ENCODE measurements at regions not wholly inside any gene's neighbourhood (a gene's known extent, or its start where the extent isn't known, plus 50 kb on each side); places are given as distances from the start of the nearest gene placed in this dataset.

DNA sequence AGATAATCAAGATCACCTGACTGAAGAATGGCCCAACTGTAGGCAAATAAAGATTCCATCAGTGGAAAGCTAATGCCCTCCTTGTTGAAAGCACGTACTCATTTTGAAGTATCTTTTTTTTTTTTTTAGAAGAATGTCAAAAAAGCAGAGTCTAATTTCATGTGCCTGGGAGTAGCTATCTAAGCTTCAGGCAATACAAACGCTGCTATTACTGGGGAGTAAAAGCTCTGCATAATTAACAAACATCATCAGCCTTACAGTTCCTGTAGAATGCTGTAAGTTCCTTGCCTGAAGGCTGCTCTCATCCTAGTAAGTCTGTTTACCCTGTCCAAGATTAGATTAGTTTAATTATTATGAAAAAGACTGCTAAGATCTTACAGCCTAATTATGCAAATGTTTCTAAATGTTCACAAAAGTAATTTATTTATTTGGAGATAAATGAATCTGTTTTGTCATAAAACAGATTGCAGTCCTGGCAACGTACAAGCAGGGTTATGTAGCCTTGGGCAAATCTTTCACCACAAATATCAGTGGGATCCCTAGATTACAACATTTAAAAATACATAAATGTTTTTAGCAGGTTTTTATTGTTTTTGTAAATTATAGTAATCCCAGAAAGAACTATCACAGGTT is 451.3 kb upstream of the AGTR1 start:
- TF ChIP-seq, protein P1, sequence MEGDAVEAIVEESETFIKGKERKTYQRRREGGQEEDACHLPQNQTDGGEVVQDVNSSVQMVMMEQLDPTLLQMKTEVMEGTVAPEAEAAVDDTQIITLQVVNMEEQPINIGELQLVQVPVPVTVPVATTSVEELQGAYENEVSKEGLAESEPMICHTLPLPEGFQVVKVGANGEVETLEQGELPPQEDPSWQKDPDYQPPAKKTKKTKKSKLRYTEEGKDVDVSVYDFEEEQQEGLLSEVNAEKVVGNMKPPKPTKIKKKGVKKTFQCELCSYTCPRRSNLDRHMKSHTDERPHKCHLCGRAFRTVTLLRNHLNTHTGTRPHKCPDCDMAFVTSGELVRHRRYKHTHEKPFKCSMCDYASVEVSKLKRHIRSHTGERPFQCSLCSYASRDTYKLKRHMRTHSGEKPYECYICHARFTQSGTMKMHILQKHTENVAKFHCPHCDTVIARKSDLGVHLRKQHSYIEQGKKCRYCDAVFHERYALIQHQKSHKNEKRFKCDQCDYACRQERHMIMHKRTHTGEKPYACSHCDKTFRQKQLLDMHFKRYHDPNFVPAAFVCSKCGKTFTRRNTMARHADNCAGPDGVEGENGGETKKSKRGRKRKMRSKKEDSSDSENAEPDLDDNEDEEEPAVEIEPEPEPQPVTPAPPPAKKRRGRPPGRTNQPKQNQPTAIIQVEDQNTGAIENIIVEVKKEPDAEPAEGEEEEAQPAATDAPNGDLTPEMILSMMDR (IDR thresholded peaks at IDR 0.05), result no peak
- H3K36me3 ChIP-seq (ENCODE audit: control insufficient read depth, insufficient read depth, low read length), result no peaks in the 10 kb centered on the region
- H3K27me3 ChIP-seq (ENCODE audit: control insufficient read depth, insufficient read depth, low read length), result no peaks in the 10 kb centered on the region

DNA sequence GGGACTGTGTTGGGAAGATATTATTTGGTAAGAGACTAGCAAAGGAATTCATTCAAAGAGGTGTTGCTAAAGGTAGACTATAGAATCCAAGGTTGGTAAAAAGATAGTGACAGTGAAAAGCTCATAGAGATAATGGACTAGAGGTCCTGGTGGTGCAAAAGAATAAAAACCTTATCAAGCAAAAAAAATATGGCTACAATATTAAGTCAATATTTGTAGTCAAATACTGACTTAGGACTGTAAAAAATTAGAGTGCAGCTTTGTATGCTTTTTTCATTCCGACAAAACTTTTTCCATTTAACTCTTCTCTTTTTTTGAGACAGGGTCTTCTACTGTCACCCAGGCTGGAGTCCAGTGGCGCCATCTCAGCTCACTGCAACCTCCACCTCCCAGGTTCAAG is 444.0 kb upstream of the AGTR1 start:
- no peaks in the 10 kb centered on the region for H3K36me3 ChIP-seq (ENCODE audit: control insufficient read depth, insufficient read depth, low read length)
- H3K27ac ChIP-seq, result no peak overlapping the region

More for the DNA sequence above, 451.3 kb upstream of the AGTR1 start:
- Histone ChIP-seq H3K4me3 (ENCODE audit: low read depth, low read length) (no peak overlapping the region), H3K27ac (no peak overlapping the region), H3K9ac (no peak overlapping the region), H3K4me1 (no peaks in the 10 kb centered on the region), H3K79me2 (no peaks in the 10 kb centered on the region), H3K4me2 (ENCODE audit: low read length) (no peak overlapping the region), H2AFZ (no peak overlapping the region), H3K9me3 (ENCODE audit: control insufficient read depth, low read length) (no peaks in the 10 kb centered on the region)

DNA sequence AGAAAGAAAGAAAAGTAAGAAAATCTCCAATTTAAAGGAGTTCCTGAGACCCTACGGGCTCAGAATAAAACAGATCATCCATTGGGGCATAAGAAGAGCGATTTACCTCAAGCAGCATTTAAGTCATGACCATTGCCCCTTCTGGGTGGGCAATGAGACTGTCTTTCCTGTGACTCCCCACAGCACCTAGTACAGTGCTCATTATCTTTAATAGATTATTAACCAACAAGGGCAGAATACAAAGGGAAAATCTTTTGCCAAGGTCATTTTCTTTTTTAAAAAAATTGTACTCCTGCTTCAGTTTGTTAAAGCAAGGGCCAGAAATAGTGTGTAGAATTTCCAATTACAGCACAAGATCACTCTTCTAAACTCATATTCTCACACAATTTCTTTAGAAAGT is 443.3 kb upstream of the AGTR1 start:
- Histone ChIP-seq H2AFZ (no peak overlapping the region), H3K4me3 (ENCODE audit: low read depth, low read length) (no peak overlapping the region), H3K4me1 (no peaks in the 10 kb centered on the region), H3K27me3 (ENCODE audit: control insufficient read depth, insufficient read depth, low read length) (no peaks in the 10 kb centered on the region), H3K79me2 (no peaks in the 10 kb centered on the region), H3K4me2 (ENCODE audit: low read length) (no peak overlapping the region), H3K9me3 (ENCODE audit: control insufficient read depth, low read length) (no peaks in the 10 kb centered on the region), H3K36me3 (ENCODE audit: control insufficient read depth, insufficient read depth, low read length) (no peaks in the 10 kb centered on the region), H3K9ac (no peak overlapping the region), H3K27ac (no peak overlapping the region)
- TF ChIP-seq, protein P1 (IDR thresholded peaks at IDR 0.05), result no peak

More for the DNA sequence above, 444.0 kb upstream of the AGTR1 start:
- H2AFZ ChIP-seq, result no peak overlapping the region
- H3K9ac ChIP-seq, result no peak overlapping the region
- no peaks in the 10 kb centered on the region for H3K79me2 ChIP-seq
- no peaks in the 10 kb centered on the region for H3K27me3 ChIP-seq (ENCODE audit: control insufficient read depth, insufficient read depth, low read length)
- no peak overlapping the region for H3K4me3 ChIP-seq (ENCODE audit: low read depth, low read length)
- TF ChIP-seq, protein P1 (IDR thresholded peaks at IDR 0.05), result no peak
- no peak overlapping the region for H3K4me2 ChIP-seq (ENCODE audit: low read length)
- H3K9me3 ChIP-seq (ENCODE audit: control insufficient read depth, low read length), result no peaks in the 10 kb centered on the region
- H3K4me1 ChIP-seq, result no peaks in the 10 kb centered on the region

DNA sequence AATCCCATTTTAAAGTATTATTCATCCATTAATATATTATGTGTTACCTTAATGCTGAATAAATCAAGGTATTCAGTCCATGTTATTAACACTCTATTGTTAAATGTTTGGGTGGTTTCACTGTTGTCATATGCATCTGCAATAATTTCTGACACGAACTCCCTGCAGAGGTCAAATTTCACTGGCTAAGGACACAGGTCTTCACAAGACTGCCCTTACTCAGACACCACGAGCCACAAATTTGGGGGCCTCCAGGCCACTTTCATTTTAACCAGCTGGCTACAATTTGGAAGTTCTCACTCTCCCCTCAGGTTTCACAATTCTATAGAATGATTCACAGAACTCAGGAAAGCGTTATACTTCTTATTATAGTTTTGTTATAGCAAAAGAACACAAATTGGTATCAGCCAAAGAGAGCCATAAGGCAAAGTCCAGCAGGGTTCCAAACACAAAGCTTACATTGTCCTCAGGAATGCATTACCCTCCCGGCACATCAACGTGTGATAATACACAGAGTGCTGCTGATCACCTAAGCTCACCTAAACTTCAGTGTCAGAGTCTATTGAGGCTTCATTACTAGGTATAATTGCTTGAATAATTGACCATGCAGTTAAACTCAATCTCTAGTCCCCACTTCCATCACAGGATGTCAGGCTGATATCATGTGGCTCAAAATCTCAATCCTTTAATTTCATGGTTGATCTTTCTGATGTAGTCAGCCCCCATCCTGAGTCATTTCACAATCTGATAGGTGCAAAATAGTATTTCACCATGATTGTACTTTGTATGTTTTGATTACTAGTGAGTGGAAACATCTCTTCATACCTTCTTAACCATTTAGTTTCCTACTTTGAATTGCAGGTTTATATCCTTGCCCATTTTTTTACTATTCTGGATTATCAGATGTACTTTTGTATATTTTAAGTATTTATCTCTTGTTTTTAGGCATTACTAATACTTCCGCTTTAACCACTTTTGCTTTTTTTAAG is 441.4 kb upstream of the AGTR1 start:
- no peaks in the 10 kb centered on the region for H3K27me3 ChIP-seq (ENCODE audit: control insufficient read depth, insufficient read depth, low read length)
- no peaks in the 10 kb centered on the region for H3K36me3 ChIP-seq (ENCODE audit: control insufficient read depth, insufficient read depth, low read length)
- no peaks in the 10 kb centered on the region for H3K9me3 ChIP-seq (ENCODE audit: control insufficient read depth, low read length)
- no peaks in the 10 kb centered on the region for H3K4me1 ChIP-seq
- TF ChIP-seq, protein P1 (IDR thresholded peaks at IDR 0.05), result no peak
- no peaks in the 10 kb centered on the region for H3K79me2 ChIP-seq
- H2AFZ ChIP-seq, result no peak overlapping the region
- H3K27ac ChIP-seq, result no peak overlapping the region
- H3K9ac ChIP-seq, result no peak overlapping the region
- no peak overlapping the region for H3K4me2 ChIP-seq (ENCODE audit: low read length)
- H3K4me3 ChIP-seq (ENCODE audit: low read depth, low read length), result no peak overlapping the region

All from parathyroid adenoma (tissue), 2 donors.